Parathyroid adenoma (tissue), 2 donors: ENCODE measurements at regions not wholly inside any gene's neighbourhood (a gene's known extent, or its start where the extent isn't known, plus 50 kb on each side); places are given as distances from the start of the nearest gene placed in this dataset.
A peak's percentile ranks its signal among the peaks of the same experiment; 100 is the strongest.

Experiments used
- H2AFZ ChIP-seq: fragments of 300-600 bp; sonication (generic); one replicate; pipeline ENCODE4 v1.7.0; 2017; ENCODE audit warnings: antibody characterized with exemption, mild to moderate bottlenecking
- H3K27ac ChIP-seq: fragments of 300-600 bp; sonication (generic); one replicate; pipeline ENCODE4 v1.7.0; 2017
- H3K27me3 ChIP-seq: fragments of 300-600 bp; sonication (generic); one replicate; pipeline ENCODE4 v1.7.0; 2017; ENCODE audit warnings: low read length; ENCODE audit not compliant: control insufficient read depth, insufficient read depth
- H3K36me3 ChIP-seq: fragments of 300-600 bp; sonication (generic); one replicate; pipeline ENCODE4 v1.7.0; 2017; ENCODE audit warnings: low read length; ENCODE audit not compliant: control insufficient read depth, insufficient read depth
- H3K4me1 ChIP-seq: fragments of 300-600 bp; sonication (generic); one replicate; pipeline ENCODE4 v1.7.0; 2017; ENCODE audit warnings: control low read depth
- H3K4me2 ChIP-seq: fragments of 300-600 bp; sonication (generic); one replicate; pipeline ENCODE4 v1.7.0; 2017; ENCODE audit warnings: low read length
- H3K4me3 ChIP-seq: fragments of 300-600 bp; sonication (generic); one replicate; pipeline ENCODE4 v1.7.0; 2017; ENCODE audit warnings: low read depth, low read length
- H3K79me2 ChIP-seq: fragments of 300-600 bp; sonication (generic); one replicate; pipeline ENCODE4 v1.7.0; 2017; ENCODE audit warnings: control low read depth
- H3K9ac ChIP-seq: fragments of 300-600 bp; sonication (generic); one replicate; pipeline ENCODE4 v1.7.0; 2017; ENCODE audit warnings: mild to moderate bottlenecking
- H3K9me3 ChIP-seq: fragments of 300-600 bp; sonication (generic); one replicate; pipeline ENCODE4 v1.7.0; 2017; ENCODE audit warnings: low read length; ENCODE audit not compliant: control insufficient read depth
- TF ChIP-seq, protein P1 (sequence below): fragments of 300-600 bp; sonication (generic); IDR thresholded peaks from one replicate; pipeline ENCODE4 v1.7.0; 2017; ENCODE audit warnings: antibody characterized with exemption, mild to moderate bottlenecking
- donor health status: primary hyperparathyroidism.

DNA sequence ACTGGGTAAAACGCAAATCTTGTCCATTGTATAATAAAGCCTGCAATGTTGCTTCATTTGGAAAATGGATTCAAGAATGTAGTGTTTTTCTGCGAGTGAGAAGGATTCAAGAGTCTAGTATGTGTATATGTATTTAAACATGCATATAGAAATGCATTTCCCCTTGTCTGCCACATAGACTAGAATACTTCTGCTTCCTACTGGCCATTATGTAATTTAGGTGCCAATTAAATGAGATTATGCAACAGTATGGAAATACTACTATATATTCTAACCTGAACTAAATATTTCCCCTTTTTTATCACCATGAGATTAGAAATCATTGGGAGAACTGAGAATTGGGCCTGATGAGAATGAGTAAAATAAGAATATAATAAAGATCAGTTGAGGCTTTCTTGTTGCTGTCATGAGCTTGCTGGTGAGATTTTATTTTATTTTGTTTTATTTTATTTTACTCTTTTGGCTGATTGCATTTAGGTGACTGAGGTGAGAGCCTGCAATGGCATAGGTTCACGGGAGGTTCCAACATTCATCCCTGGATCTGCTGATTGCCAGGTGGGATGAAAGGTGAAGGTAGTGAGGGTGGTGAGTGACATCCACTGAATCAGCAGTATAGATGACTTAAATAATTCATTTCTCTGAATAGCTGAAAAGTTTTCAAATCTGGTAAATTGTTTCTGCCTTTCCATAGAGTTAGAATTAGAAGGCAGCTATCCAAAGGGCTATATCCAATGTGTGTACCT lies 95.6 kb upstream of the SLC4A4 start:
- Histone ChIP-seq H3K4me1 (no peaks in the 10 kb centered on the region), H3K27me3 (no peaks in the 10 kb centered on the region), H3K27ac (no peak overlapping the region), H2AFZ (no peak overlapping the region), H3K9me3 (no peaks in the 10 kb centered on the region), H3K4me3 (no peak overlapping the region), H3K79me2 (no peaks in the 10 kb centered on the region), H3K36me3 (no peaks in the 10 kb centered on the region), H3K9ac (no peak overlapping the region), H3K4me2 (no peak overlapping the region)
- TF ChIP-seq, protein P1, sequence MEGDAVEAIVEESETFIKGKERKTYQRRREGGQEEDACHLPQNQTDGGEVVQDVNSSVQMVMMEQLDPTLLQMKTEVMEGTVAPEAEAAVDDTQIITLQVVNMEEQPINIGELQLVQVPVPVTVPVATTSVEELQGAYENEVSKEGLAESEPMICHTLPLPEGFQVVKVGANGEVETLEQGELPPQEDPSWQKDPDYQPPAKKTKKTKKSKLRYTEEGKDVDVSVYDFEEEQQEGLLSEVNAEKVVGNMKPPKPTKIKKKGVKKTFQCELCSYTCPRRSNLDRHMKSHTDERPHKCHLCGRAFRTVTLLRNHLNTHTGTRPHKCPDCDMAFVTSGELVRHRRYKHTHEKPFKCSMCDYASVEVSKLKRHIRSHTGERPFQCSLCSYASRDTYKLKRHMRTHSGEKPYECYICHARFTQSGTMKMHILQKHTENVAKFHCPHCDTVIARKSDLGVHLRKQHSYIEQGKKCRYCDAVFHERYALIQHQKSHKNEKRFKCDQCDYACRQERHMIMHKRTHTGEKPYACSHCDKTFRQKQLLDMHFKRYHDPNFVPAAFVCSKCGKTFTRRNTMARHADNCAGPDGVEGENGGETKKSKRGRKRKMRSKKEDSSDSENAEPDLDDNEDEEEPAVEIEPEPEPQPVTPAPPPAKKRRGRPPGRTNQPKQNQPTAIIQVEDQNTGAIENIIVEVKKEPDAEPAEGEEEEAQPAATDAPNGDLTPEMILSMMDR, result no peak

DNA sequence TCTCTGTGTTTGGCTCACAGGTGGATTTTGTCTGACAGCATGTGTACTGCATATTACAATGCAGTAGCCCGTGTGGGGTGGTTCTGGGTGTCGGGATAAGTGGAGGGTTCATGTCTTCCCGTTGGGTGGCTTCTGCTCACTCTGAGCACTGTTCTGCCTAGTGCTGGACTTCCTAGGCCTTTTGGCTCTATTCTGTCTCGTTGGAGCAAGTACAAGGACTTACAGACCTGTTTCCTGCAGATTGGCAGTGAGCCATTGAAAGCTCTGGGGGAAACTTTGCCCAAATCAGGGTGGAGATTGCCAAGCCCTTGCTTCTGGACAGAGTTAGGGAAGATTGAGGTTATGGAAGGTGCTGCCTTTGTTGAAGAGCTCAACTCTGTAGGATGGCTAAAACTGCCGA lies 91.1 kb upstream of the SLC4A4 start:
- H3K27ac ChIP-seq, result no peak overlapping the region
- no peak overlapping the region for H2AFZ ChIP-seq
- no peak overlapping the region for H3K9ac ChIP-seq
- H3K4me2 ChIP-seq, result no peak overlapping the region
- no peaks in the 10 kb centered on the region for H3K36me3 ChIP-seq
- H3K27me3 ChIP-seq, result no peaks in the 10 kb centered on the region
- no peaks in the 10 kb centered on the region for H3K4me1 ChIP-seq
- TF ChIP-seq, protein P1, result no peak
- H3K9me3 ChIP-seq, result no peaks in the 10 kb centered on the region
- H3K79me2 ChIP-seq, result no peaks in the 10 kb centered on the region
- no peak overlapping the region for H3K4me3 ChIP-seq

DNA sequence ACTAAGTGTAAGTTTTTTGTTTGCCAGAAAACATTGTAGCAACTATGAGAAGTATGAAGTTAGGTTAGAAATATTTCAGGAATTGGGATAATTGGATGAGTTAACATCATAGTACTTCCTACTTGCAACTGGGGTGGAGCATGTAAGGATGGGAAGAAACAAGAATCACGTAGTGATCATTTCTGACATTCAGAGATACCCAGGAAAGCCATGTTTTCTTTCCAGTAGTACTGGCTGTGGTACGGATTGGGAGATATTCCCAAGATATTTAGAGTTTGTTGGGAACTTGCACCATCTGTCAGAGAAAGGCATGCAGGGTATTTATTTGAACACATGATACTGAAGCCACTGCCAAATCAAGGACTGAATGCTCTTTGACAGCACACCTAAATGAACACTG lies 87.6 kb upstream of the SLC4A4 start:
- TF ChIP-seq, protein P1, result no peak
- H3K27me3 ChIP-seq, result no peaks in the 10 kb centered on the region
- H3K4me1 ChIP-seq, result no peaks in the 10 kb centered on the region
- H3K4me2 ChIP-seq, result no peak overlapping the region
- no peak overlapping the region for H3K4me3 ChIP-seq
- H2AFZ ChIP-seq, result no peak overlapping the region
- no peaks in the 10 kb centered on the region for H3K36me3 ChIP-seq
- no peak overlapping the region for H3K27ac ChIP-seq
- H3K9ac ChIP-seq, result no peak overlapping the region
- no peaks in the 10 kb centered on the region for H3K79me2 ChIP-seq
- H3K9me3 ChIP-seq, result no peaks in the 10 kb centered on the region

DNA sequence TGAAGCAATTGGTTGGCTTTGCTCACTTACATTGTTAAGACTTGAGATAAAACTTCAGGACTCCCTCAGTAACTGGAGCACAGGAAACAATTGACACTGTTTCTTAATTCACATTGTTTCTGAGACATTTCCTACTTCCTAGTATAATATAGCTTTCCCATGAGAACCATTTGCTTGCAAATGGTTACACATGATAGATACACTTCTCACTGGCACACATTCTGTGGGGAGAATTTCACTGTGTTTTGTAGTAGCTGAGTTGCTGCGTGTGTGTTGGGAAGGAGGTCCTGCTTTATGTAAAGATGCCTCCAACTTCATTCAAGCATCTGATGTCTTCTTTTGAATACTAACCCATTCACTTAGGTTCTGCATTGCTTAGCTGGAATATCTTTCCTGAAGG lies 85.3 kb upstream of the SLC4A4 start:
- H2AFZ ChIP-seq, result no peak overlapping the region
- H3K79me2 ChIP-seq, result no peaks in the 10 kb centered on the region
- H3K9ac ChIP-seq, result no peak overlapping the region
- no peaks in the 10 kb centered on the region for H3K36me3 ChIP-seq
- H3K4me1 ChIP-seq, result no peaks in the 10 kb centered on the region
- H3K4me3 ChIP-seq, result no peak overlapping the region
- no peaks in the 10 kb centered on the region for H3K9me3 ChIP-seq
- H3K27ac ChIP-seq, result no peak overlapping the region
- no peak overlapping the region for H3K4me2 ChIP-seq
- TF ChIP-seq, protein P1, result no peak
- no peaks in the 10 kb centered on the region for H3K27me3 ChIP-seq

- H3K4me1 ChIP-seq, result no peaks in the 10 kb centered on the region
- H3K27ac ChIP-seq, result no peak overlapping the region
- H3K4me2 ChIP-seq, result no peak overlapping the region
- no peaks in the 10 kb centered on the region for H3K9me3 ChIP-seq
- TF ChIP-seq, protein P1, result peak; percentile 7
- H3K36me3 ChIP-seq, result no peaks in the 10 kb centered on the region
- no peaks in the 10 kb centered on the region for H3K27me3 ChIP-seq
- H3K4me3 ChIP-seq, result no peak overlapping the region
- no peak overlapping the region for H3K9ac ChIP-seq
- no peak overlapping the region for H2AFZ ChIP-seq
- H3K79me2 ChIP-seq, result no peaks in the 10 kb centered on the region
Measured at GRCh38 chr4:71254451-71255012, 84.3 kb upstream of the SLC4A4 start.
